GM18858 (cell line): ENCODE measurements at regions not wholly inside any gene's neighbourhood (a gene's known extent, or its start where the extent isn't known, plus 50 kb on each side); places are given as distances from the start of the nearest gene placed in this dataset.
"Not testable (repeated sequence)": the region's sequence is repeated elsewhere in the genome, so short reads cannot be mapped to it uniquely, and the experiment has no call there.

Experiments
- ATAC-seq: cut with Tn5 transposase; IDR thresholded peaks from one replicate; pipeline ENCODE4 v1.9.1; 2021; ENCODE audit not compliant: unreplicated experiment

DNA sequence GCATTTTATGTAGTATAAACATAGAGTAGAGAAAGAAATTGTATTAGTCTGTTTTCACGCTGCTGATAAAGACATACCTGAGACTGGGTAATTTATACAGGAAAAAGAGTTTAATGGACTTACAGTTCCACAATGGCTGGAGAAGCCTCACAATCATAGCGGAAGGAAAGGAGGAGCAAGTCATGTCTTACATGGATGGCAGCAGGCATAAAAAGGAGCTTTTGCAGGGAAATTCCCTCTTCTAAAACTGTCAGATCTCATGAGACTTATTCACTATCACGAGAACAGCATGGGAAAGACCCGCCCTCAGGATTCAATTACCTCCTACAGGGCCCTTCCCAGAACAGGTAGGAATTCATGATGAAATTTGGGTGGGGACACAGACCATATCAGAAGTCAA lies 98.1 kb downstream of the ARRDC3 start:
- not testable (repeated sequence) for ATAC-seq

DNA sequence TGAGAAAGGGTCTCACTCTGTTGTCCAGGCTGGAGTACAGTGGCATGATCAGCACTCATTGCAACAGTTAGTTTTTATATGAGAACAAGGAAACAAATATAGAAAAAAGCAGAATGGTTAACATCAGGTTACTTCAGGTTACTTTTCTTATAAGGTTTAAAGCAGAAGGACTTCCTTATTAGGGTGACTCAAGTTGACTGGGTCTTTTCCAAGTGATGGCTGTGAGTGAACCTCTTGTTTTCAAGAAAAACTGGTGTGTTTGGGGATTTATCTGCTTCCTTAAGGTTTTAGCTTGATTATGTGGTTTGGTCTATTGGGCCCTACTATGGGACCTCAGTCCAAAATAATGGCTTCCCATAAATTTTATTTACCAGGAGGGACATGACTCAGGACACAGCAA lies 99.2 kb downstream of the ARRDC3 start:
- ATAC-seq: no peak

DNA sequence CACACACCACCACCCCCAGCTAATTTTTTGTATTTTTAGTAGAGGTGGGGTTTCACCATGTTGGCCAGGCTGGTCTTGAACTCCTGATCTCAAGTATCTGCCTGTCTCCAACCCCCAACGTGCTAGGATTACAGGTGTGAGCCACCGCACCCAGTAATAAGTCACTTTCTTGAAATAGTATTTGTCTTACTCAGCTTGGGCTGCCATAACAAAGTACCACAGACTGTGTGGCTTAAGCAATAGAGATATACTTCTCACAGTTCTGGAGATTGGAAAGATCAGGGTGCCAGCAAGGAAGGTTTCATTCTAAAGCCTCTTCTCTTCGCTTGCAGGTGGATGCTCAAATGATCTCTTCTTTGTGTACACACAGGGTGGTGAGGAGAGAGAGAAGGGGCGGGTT lies 99.8 kb downstream of the ARRDC3 start:
- ATAC-seq: no peak

DNA sequence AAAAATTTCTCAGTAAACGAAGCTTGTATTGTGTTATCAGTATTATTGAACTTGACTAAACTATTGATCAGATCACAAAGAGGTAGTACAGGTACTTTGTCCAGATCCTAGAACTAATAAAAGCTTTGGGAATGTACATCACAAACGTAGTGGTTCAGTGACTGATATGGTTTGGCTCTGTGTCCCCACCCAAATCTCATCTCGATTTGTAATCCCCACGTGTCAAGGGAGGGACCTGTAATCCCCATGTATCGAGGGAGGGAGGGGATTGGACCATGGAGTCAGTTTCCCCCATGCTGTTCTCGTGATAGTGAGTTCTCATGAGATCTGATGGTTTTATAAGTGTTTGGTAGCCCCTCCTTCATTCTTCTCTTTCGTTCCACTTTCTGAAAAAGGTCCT lies 100.9 kb downstream of the ARRDC3 start:
- ATAC-seq: no peak

DNA sequence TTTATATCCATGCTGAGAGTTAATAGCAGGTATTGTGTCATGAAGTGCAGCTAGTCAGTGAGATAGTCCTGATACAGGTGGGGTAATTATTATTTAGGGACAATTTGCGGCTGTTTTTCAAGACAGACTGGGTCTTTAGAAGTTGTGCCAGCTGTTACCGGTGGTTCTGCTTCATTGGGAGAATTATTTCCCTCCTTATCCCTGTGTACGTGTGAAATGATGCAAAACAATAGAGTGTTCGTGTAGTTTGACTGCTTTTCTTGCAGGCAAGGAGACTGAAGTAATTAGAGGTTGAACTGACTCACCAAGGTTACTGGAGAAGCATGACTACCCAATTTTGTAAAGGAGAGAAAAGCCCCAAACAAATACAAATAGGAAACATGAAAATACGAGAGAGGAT lies 101.7 kb downstream of the ARRDC3 start:
- ATAC-seq: no peak

DNA sequence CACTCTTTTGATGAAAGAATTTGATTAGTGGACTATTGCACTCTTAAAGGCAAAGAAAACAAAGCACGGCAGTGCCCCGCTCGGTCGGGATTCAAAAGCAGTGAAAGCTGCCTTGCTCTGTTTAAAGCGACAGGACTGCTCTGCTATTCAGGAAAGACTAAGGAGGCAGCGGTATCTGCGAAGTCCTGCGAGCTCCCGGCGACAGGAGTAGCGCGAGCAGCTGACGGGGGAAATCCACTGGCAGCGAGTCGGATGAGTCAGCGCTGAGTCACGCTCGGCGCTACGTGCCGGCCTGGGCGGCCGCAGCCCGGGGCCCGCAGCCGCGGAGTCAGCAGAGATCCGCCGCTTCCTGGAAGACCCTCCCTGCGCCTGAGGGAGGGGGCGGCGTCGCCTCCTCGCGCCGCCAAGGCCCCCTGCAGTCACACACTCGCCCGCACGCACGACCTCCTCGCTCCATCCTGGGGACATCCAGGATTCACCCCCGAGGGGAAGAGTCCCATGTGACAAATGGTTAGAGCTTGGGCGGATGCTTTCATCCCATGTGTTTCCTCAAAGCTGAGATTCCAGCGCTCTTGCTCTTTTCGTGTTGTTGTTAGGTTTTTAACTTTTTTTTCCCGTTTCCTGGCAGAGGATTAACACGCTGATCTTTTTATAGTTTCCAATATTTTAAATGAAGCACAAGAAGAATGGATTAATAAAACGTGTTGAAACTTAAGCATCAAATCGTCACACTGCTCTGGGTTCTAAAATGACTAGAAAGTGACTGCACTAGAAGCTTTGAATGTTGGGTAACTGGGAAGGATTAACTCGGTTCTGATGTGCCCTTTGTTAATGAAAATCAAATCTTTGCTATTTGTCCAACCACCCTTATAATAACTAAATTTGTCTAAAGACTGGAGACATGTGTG lies 102.5 kb downstream of the ARRDC3 start:
- peak; percentile 91 for ATAC-seq

DNA sequence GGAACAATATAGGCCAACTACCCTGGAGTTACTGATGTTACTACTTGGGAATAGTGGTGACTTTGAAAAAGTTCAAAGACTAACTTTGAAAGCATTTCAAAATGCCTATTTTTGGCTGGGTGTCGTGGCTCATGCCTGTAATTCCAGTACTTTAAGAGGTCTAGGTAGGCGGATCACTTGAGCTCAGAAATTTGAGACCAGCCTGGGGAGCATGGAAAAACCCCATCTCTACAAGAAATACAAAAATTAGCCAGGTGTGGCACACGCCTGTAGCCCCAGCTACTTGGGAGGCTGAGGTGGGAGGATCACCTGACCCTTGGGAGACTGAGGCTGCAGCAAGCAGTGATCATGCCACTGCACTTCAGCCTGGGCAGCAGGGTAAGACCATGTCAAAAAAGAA lies 105.3 kb downstream of the ARRDC3 start:
- no peak for ATAC-seq

DNA sequence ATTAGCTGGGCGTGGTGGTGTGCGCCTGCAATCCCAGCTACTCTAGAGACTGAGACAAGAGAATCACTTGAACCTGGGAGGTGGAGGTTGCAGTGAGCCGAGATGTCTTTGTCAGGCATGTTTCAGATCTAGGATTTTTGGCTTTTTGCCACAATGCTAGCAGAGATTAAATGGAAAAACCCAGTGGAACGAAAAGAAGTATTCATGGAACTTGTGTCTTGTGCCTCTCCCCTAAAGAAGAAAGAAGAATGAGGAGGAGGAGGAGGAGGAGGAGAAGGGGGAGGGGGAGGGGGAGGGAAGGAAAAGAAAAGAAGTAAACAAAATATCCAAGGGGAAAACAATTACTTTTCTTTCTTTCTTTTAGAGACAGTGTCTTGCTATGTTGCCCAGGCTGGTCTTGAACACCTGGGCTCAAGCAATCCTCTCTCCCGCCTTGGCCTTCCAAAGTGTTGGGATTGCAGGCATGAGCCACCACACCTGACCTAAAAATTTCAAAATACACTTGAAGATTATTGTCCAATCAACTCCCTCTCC lies 106.0 kb downstream of the ARRDC3 start:
- ATAC-seq: no peak

DNA sequence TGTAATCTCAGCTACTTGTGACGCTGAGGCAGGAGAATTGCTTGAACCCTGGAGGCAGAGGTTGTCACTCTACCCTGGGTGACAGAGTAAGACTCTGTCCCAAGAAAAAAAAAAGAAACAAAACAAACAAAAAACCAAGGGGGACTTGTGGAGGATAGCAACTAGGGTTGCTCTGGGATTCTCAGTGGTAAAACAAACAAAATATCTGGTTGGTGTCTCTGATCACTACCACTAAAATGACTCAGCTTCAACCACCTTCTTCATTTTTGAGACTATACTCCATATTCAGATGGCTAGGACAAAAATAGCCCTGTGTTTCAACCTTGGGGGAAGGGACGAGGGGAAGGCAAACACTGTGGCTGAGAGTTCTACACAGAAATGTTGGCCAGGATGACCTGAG lies 110.3 kb downstream of the ARRDC3 start:
- ATAC-seq: peak; percentile 89

DNA sequence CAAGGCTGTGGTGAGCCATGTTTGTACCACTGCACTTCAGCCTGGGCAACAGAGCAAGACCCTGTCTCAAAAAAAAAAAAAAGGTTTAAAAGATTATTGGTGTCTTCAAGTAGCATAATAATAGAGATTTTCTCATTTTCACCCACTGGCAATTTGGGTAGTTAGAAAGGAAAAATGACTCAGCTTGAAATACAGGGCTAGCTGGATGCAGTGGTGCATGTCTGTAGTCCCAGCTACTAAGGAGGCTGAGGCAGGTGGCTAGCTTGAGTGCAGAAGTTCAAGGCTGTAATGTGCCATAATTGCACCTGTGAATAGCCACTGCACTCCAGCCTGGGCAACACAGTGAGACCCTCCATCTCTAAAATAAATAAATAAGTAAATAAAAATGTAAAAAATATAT lies 111.1 kb downstream of the ARRDC3 start:
- peak; percentile 52 for ATAC-seq

DNA sequence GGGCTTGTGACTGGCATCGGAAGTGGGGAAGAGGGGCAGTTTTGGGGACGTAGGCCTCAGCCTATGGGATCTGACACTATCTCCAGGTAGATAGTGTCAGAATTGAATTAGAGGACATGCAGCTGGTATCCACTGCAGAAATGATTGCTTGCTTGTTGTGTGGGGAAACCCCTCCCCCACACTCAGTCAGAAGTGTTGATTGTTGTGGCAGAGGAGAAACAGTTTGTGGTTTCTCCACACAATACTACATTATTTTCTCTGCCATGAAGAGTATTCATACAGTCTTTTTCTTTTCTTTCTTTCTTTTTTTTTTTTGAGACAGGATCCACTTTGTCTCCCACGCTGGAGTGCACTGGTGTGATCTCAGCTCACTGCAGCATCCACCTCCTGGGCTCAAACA lies 113.9 kb downstream of the ARRDC3 start:
- peak; percentile 19 for ATAC-seq

DNA sequence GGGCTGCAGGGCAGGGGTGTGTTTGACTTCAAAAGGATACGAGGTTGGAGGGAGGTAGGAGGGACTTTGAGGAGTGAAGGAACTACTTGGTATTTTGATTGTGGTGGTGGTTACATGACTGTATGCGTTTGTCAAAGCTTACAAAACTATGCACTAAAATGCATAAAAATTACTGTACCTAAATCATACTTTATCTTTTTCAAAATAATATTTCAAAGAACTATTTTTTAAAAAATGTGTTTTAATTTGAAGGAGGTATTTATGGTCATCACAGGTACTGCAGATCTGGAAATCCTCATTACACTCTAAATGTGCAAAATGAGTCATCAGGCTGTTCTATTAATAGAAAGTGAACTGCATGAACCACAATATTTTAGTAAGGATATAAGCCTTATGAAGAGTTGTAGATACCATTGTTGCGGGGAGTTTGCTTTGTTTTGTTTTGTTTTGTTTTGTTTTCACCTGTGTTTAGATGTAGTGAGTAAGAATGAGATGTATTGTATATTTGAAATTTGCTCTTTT lies 116.9 kb downstream of the ARRDC3 start:
- ATAC-seq: peak; percentile 71

DNA sequence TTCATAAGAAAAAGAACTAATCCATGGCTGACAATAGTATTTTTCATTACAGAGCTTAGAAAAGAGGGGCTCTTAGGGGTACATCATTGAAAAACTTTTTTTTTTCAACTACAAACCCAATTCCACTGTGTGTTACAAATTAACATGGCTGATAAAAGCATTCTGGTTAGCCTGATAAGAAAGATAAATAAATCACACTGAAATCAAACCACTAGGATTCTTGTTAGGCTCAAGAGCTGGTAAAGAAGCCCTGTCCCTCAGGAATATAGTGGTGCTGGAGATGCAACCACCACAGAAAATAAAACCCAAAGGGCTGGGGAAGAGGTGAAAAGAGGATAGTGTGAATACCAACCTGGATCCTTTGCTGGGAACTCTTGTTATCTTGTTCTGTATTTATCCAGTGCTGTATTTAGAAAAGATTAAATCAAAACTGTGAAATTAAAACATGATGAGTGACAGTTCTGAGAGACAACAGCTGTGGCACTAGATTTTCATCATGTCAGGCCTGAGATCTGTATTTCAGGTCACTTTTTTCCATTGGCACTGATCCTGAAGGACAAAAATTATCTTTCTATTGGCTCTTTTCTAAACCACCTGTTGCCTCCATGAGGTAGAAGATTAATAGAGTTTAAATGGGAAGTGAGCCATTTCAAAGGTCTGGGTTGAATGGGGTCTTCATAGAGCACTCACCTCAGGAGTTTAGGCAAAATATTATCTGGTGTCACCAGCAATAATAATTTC lies 118.6 kb downstream of the ARRDC3 start:
- ATAC-seq: no peak

DNA sequence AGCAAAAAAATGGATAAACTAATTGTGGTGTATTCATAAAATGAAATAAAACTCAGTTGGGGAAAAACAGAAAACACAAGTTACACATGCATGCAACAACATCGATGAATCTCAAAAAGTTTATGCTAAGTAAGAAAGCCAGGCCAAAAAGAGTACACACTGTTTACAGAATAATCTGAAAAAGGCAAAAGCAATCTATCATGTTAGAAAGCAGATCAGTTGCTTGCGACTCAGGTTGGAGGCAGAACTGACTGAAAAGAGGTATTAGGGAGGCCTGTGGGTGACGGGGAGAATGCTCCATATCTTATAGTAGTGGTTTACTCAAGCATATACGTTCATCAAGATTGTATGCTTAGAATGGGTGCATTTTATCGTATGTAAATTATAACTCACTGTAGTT lies 119.2 kb downstream of the ARRDC3 start:
- no peak for ATAC-seq

DNA sequence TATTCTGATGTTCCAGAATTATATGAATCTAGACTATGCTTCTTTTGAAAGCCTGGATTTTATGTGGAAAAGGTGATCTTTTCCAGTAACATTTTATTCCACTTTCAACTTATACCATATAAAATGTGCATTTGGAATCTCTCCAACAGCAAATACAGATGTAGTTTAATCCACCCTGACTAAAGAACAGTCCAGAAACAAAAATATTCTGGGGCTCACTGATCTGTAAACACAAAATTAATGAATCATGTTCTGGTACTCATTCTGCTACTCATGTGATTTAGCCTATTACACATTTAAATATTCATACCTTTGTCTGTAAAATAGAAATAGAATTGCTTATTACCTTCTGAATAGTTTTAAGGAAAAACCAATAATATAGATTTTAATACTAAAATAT lies 125.8 kb downstream of the ARRDC3 start:
- no peak for ATAC-seq

DNA sequence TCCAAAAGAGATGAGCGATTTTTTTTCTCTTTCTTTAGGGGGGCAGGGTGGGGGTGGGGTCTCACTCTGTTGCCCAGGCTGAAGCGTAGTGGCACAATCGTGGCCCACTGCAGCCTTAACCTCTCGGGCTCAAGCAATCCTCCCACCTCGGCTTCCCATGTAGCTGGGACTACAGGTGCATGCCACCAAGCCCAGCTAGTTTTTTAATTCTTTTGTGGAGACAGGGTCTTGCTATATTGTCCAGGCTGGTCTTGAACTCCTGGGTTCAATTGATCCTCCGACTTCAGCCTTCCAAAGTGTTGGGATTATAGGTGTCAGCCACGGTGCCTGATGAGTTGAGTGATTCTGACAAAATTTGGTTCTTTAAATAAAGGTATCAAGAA lies 127.0 kb downstream of the ARRDC3 start:
- no peak for ATAC-seq

DNA sequence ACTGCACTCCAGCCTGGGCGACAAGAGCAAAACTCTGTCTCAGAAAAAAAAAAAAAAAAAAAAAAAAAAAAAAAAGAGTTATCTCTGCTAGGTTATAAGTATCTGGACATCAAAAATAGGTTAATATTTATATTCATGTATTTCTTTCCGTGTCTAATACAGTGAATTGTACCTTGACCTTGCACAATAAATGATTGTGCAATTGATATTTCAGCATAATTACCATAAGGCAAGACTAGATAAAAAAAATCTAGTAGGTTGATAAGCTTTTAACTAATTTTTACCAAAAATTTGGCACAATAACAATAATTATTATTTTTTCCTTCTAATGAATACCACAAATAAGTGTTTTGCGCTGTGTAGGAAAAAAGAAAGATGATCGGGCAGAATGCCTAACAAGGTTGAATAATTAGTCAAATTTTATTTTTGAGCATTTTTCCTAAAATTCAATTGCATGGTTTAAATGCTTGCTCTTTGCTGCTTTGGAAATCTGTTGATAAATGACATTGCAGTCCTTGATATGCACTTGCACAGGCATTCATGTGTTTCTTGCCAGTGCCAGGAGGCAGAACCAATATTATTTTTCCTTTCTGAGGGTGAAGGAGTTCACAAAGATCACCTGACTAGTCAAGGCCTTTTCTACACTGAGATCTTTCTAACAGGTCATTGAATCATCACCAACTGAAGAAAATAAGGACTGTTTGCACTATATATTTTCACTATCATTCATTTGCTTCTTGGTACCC lies 127.5 kb downstream of the ARRDC3 start:
- ATAC-seq: no peak

DNA sequence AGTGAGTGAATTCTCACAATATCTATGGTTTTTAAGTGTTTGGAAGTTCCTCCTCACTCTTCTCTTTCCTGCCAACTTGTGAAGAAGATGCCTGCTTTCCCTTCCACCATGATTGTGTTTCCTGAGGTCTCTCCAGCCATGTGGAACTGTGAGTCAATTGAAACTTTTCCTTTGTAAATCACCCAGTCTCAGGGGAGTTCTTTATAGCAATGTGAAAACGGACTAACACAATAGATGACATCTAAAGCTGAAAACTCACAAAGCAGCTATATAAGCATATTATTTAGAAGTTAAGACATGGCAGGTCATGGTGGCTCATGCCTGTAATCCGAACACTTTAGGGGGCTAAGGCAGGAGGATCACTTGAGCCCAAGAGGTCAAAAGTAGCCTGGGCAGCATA lies 130.2 kb downstream of the ARRDC3 start:
- no peak for ATAC-seq

DNA sequence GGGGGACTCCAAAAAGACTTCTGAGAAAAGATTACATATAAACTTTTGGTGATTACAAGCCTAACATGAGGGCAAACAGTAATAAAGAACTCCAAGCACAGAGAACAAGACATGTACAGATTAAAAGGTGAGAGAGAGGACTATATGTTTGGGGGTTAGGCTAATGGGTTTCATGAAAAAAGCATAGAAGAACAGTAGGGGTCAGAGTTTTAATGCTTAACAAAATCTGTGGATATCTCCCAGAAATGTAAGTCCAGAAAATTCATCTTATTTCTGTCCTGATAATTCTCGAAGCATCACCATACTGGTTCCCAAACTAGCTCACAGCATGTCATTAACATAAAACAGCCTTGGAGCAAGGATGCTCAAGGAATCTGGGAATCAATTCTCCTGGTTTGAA lies 137.2 kb downstream of the ARRDC3 start:
- no peak for ATAC-seq

DNA sequence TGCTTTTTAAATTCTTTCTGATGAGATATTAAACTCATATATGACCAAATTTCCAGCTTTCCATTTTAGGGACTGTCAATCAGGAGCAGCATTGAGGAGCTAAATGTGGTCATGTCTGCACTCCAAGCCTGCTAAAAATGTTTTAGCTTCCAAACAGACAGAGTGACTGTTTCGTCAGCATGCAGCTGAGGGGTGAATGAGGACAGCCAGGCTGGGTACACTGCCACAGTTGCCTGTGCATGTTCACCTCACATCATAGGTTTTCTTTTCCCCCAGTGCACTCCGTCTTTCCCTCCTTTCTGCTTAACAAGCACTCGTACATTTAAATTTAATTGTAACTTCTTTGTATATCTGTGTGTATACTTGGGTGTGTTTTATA lies 138.1 kb downstream of the ARRDC3 start:
- no peak for ATAC-seq

DNA sequence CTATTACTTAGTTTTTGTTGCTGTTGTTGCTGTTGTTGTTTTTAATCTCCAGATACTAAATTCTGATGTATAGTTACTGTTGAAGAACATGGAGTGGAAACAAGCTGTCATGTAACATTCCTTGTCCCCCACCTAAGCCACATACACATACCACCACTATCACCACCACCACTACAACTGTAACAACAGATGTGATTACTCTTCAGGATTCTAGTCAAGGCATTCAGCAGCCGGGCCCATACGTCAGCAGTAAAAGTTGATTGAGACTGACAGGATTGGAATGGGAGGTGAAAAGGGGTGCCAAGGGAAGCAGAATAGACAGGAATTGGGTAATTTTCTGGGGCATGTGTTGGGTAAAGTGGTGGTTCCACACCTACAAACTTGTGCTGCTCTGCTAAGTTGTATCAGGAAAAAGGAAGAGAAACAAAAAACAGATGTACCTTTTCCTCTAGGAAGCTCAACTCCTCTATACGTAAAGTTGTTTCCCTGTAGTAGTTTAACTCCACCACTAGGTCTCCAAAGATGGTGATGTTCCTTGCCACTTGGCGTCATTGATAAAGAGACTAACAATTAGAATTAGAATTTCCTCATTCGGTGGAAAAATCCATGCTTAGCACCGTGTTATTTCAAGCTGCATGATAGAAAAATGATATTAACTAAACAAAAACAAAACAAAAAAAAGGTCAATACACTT lies 138.6 kb downstream of the ARRDC3 start:
- no peak for ATAC-seq
